B cell (primary cell): ENCODE measurements at regions not wholly inside any gene's neighbourhood (a gene's known extent, or its start where the extent isn't known, plus 50 kb on each side); places are given as distances from the start of the nearest gene placed in this dataset.

Experiments
- ATAC-seq: fragments of 200-7000 bp; cut with Tn5 transposase; one replicate; pipeline ENCODE4 v1.10.0; 2021; ENCODE audit warnings: low read depth, mild to moderate bottlenecking, moderate number of reproducible peaks, moderate library complexity
- CTCF ChIA-PET: fragments of 350-600 bp; sonication (Branson Sonifier 250); formaldehyde crosslinking; loops from one replicate; lab custom pipeline; 2021; ENCODE audit warnings: antibody characterized with exemption, inconsistent platforms; lab: Charles Lee
- POLR2A ChIA-PET: fragments of 350-600 bp; sonication (Branson Sonifier 250); formaldehyde crosslinking; loops from one replicate; lab custom pipeline; 2021; ENCODE audit warnings: antibody characterized with exemption; lab: Charles Lee
- DNase-seq: peaks from one replicate; pipeline ENCODE4 v3.0.0; 2013
- H2AFZ ChIP-seq: 2 replicates; pipeline ENCODE4 v1.6.1; 2012; ENCODE audit warnings: mild to moderate bottlenecking, low read depth, low read length; ENCODE audit not compliant: insufficient read depth, poor library complexity, severe bottlenecking
- H3K27ac ChIP-seq, 2 donors: 1 replicate in 1 of 2; 2 replicates in 1 of 2; pipeline ENCODE4 v1.5.1; 2012 to 2013; ENCODE audit warnings: low read length in 2 of 2, mild to moderate bottlenecking in 2 of 2, moderate library complexity in 1 of 2
- H3K27me3 ChIP-seq, 4 experiments: fragments of 200-600 bp in 1 of 4; sonication (generic) in 1 of 4; replicated peaks in 1 of 4; 1 replicate in 2 of 4; 2 replicates in 2 of 4; pipeline versions ENCODE4 v1.6.1 to v1.7.0; 2013 to 2016; ENCODE audit warnings: low read length in 3 of 4, mild to moderate bottlenecking in 2 of 4, mixed read lengths in 1 of 4, moderate library complexity in 1 of 4; ENCODE audit not compliant: insufficient read depth in 4 of 4, control insufficient read depth in 3 of 4; ENCODE audit errors: control extremely low read depth in 1 of 4
- H3K36me3 ChIP-seq, 2 experiments: replicated peaks in 1 of 2; 1 replicate in 1 of 2; 2 replicates in 1 of 2; pipeline versions ENCODE4 v1.6.1 to v1.7.1; 2013; ENCODE audit warnings: low read length in 1 of 2; ENCODE audit not compliant: insufficient read depth in 2 of 2, control insufficient read depth in 1 of 2; ENCODE audit errors: control extremely low read depth in 1 of 2, extremely low read depth in 1 of 2
- H3K4me1 ChIP-seq, 2 donors: fragments of 200-600 bp in 1 of 2; sonication (generic) in 1 of 2; 1 replicate in 1 of 2; 2 replicates in 1 of 2; pipeline versions ENCODE4 v1.5.1 to v1.6.1; 2013 to 2017; ENCODE audit warnings: low read length in 2 of 2; ENCODE audit not compliant: control insufficient read depth in 2 of 2, insufficient read depth in 2 of 2
- H3K4me2 ChIP-seq: replicated peaks from 2 replicates; pipeline ENCODE3; 2012; ENCODE audit warnings: mild to moderate bottlenecking, low read depth, low read length; ENCODE audit not compliant: poor library complexity, severe bottlenecking
- H3K4me3 ChIP-seq, 5 experiments: fragments of 200-600 bp in 1 of 5; sonication (generic) in 1 of 5; 1 replicate in 3 of 5; 2 replicates in 2 of 5; pipeline versions ENCODE4 v1.5.1 to v1.7.0; 2011 to 2016; ENCODE audit warnings: low read length in 4 of 5, mild to moderate bottlenecking in 4 of 5, low read depth in 2 of 5, control low read depth in 1 of 5, moderate library complexity in 1 of 5; ENCODE audit not compliant: insufficient read depth in 1 of 5; ENCODE audit errors: control extremely low read depth in 1 of 5, extremely low read depth in 1 of 5
- H3K79me2 ChIP-seq: fragments of 200-600 bp; sonication (generic); one replicate; pipeline ENCODE4 v1.6.0; 2016; ENCODE audit warnings: low read length; ENCODE audit not compliant: control insufficient read depth, insufficient read depth
- H3K9ac ChIP-seq: fragments of 200-600 bp; sonication (generic); 2 replicates; pipeline ENCODE4 v1.6.1; 2017; ENCODE audit warnings: mild to moderate bottlenecking, low read length, moderate library complexity
- H3K9me3 ChIP-seq, 3 donors: one replicate each; pipeline versions ENCODE4 v1.6.1 to v1.7.1; 2013; ENCODE audit warnings: low read length in 2 of 3; ENCODE audit not compliant: control insufficient read depth in 2 of 3, insufficient read depth in 1 of 3; ENCODE audit errors: control extremely low read depth in 1 of 3
- H4K20me1 ChIP-seq: 2 replicates; pipeline ENCODE4 v1.6.0; 2012; ENCODE audit warnings: mild to moderate bottlenecking, low read length; ENCODE audit not compliant: insufficient read depth, control insufficient read depth, poor library complexity, severe bottlenecking
- H3K27ac Mint-ChIP-seq: one replicate; pipeline ENCODE4 v1.8.0; 2021; ENCODE audit warnings: mixed read lengths
- H3K27me3 Mint-ChIP-seq: one replicate; pipeline ENCODE4 v1.8.0; 2021; ENCODE audit warnings: mixed read lengths
- H3K4me1 Mint-ChIP-seq: one replicate; pipeline ENCODE4 v1.8.0; 2021; ENCODE audit warnings: mixed read lengths
- H3K4me3 Mint-ChIP-seq: one replicate; pipeline ENCODE4 v1.8.0; 2021; ENCODE audit warnings: mixed read lengths
- H3K9me3 Mint-ChIP-seq: one replicate; pipeline ENCODE4 v1.8.0; 2022; ENCODE audit warnings: mixed read lengths; ENCODE audit not compliant: insufficient read depth
- CTCF ChIP-seq: fragments of 200-600 bp; IDR thresholded peaks from one replicate; pipeline ENCODE4 v1.8.0; 2022; ENCODE audit warnings: antibody characterized with exemption, mild to moderate bottlenecking
- EZH2 ChIP-seq: IDR thresholded peaks from 2 replicates; pipeline ENCODE4 v1.6.1; 2012; ENCODE audit warnings: borderline replicate concordance, low read depth, mild to moderate bottlenecking, moderate library complexity, low read length; ENCODE audit not compliant: insufficient read depth, poor library complexity, severe bottlenecking
- whole genome bisulfite sequencing: methylation state at CpG from one replicate; pipeline ENCODE4 v1.1.5; 2013; ENCODE audit warnings: missing lambda C conversion rate; ENCODE audit not compliant: insufficient coverage; 5-methylcytosine and 5-hydroxymethylcytosine counted together
- intact Hi-C: fragments of 100-400 bp; cut with micrococcal nuclease; formaldehyde crosslinking; loops from one replicate; pipeline ENCODE4 v1.10.0; 2022

GRCh38 chr5:77867194-77867691 is 91.1 kb upstream of the TBCA start:
- Histone ChIP-seq H3K4me3 (no peak overlapping the region), H3K9ac (no peak overlapping the region), H3K27me3 (no peaks in the 10 kb centered on the region), H3K27ac (no peak overlapping the region), H3K79me2 (no peaks in the 10 kb centered on the region), H2AFZ (no peak overlapping the region), H3K4me2 (no peak overlapping the region), H4K20me1 (no peaks in the 10 kb centered on the region), H3K9me3 (no peaks in the 10 kb centered on the region), H3K4me1 (no peaks in the 10 kb centered on the region), H3K36me3 (no peaks in the 10 kb centered on the region)
- DNase-seq = no peak
- H3K9me3 Mint-ChIP-seq = no peaks in the 10 kb centered on the region
- no peak for ATAC-seq
- WGBS = no CpG with 5 or more reads among the region's 2 CpGs
- no peaks in the 10 kb centered on the region for H3K4me1 Mint-ChIP-seq
- H3K27ac Mint-ChIP-seq = no peak overlapping the region
- TF ChIP-seq CTCF = peak; percentile 42
- TF ChIP-seq EZH2 = no peak
- CTCF ChIA-PET = no interaction called here
- POLR2A ChIA-PET = no interaction called here
- H3K4me3 Mint-ChIP-seq = no peak overlapping the region
- intact Hi-C loops = no loop called here
- peaks cover 4% of the 10 kb centered on the region for H3K27me3 Mint-ChIP-seq

- ChIA-PET POLR2A (no interaction called here), CTCF (no interaction called here)
- ATAC-seq = no peak
- H3K4me1 ChIP-seq = no peaks in the 10 kb centered on the region
- no peaks in the 10 kb centered on the region for H3K79me2 ChIP-seq
- Mint-ChIP-seq H3K4me3 (no peak overlapping the region), H3K9me3 (no peaks in the 10 kb centered on the region), H3K4me1 (no peaks in the 10 kb centered on the region), H3K27ac (no peak overlapping the region), H3K27me3 (peaks cover 4% of the 10 kb centered on the region)
- intact Hi-C loops = no loop called here
- no peaks in the 10 kb centered on the region for H4K20me1 ChIP-seq
- no peaks in the 10 kb centered on the region for H3K9me3 ChIP-seq
- no peak overlapping the region for H3K9ac ChIP-seq
- H3K36me3 ChIP-seq = no peaks in the 10 kb centered on the region
- no peaks in the 10 kb centered on the region for H3K27me3 ChIP-seq
- no peak overlapping the region for H2AFZ ChIP-seq
- no peak for DNase-seq
- H3K4me3 ChIP-seq = no peak overlapping the region
- H3K27ac ChIP-seq = no peak overlapping the region
- 82% methylated on average over 6 of the region's 7 CpGs for WGBS
- H3K4me2 ChIP-seq = no peak overlapping the region
- TF ChIP-seq EZH2 = no peak
- TF ChIP-seq CTCF = no peak
Observed at GRCh38 chr5:77866198-77866597, 90.1 kb upstream of the TBCA start.
